H1 (cell line): ENCODE measurements at regions not wholly inside any gene's neighbourhood (a gene's known extent, or its start where the extent isn't known, plus 50 kb on each side); places are given as distances from the start of the nearest gene placed in this dataset.

Experiments
- JUN ChIP-seq: IDR thresholded peaks from 2 replicates; pipeline ENCODE4 v1.6.1; 2011; ENCODE audit warnings: low read depth, mild to moderate bottlenecking, improper control_type of control experiment, low read length
- NANOG ChIP-seq: IDR thresholded peaks from 2 replicates; pipeline ENCODE4 v1.6.1; 2011; ENCODE audit warnings: low read length, low read depth, mild to moderate bottlenecking, inconsistent platforms; ENCODE audit not compliant: insufficient read depth, poor library complexity, severe bottlenecking
- TAF7 ChIP-seq: optimal IDR thresholded peaks from 2 replicates; pipeline ENCODE3; 2011; ENCODE audit warnings: low read depth, mild to moderate bottlenecking, inconsistent platforms, low read length, moderate library complexity, borderline replicate concordance

DNA sequence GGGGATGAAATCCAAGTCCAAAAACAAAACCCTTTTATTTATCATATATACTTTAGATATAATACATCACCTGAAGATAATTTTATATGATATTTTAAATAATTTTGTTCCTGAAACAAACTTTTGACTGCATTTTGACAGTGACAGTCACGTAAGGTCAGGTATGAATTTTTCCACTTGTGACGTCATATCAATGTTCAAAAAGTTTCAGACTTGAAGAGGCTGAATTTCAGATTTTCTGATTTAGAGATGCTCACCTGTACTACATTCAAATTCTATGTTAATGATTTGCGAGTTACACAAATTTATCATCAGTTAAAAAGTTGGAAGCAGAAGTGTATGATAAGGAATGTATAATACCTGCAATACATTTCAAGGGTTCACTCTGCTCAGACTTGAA is 136.1 kb upstream of the EPHA6 start (continued):
- TF ChIP-seq TAF7 (no peak), NANOG (no peak), JUN (no peak)
